Endodermal cell (in vitro differentiated cells): ENCODE measurements at regions not wholly inside any gene's neighbourhood (a gene's known extent, or its start where the extent isn't known, plus 50 kb on each side); places are given as distances from the start of the nearest gene placed in this dataset.

ENCODE experiments used
- DNase-seq: peaks from one replicate; pipeline ENCODE4 v3.0.0-alpha.2; 2017
- H3K27ac ChIP-seq: 2 replicates; pipeline ENCODE4 v1.5.1; 2013; ENCODE audit warnings: mild to moderate bottlenecking, low read depth, low read length, moderate library complexity
- H3K27me3 ChIP-seq: 2 replicates; pipeline ENCODE4 v1.6.1; 2013; ENCODE audit warnings: mild to moderate bottlenecking, low read length, moderate library complexity; ENCODE audit not compliant: insufficient read depth, control insufficient read depth, poor library complexity, severe bottlenecking
- H3K36me3 ChIP-seq: 2 replicates; pipeline ENCODE4 v1.7.0; 2013; ENCODE audit warnings: mild to moderate bottlenecking, low read length, moderate library complexity; ENCODE audit not compliant: control insufficient read depth, insufficient read depth
- H3K4me1 ChIP-seq: one replicate; pipeline ENCODE4 v1.7.0; 2013; ENCODE audit warnings: low read length; ENCODE audit not compliant: control insufficient read depth, insufficient read depth
- H3K4me3 ChIP-seq: 2 replicates; pipeline ENCODE4 v1.5.1; 2013; ENCODE audit warnings: mild to moderate bottlenecking, low read length, moderate library complexity
- H3K9ac ChIP-seq: 2 replicates; pipeline ENCODE4 v1.6.1; 2013; ENCODE audit warnings: mild to moderate bottlenecking, low read length, moderate library complexity; ENCODE audit not compliant: poor library complexity, severe bottlenecking; ENCODE audit errors: extremely low read depth
- H3K9me3 ChIP-seq: 2 replicates; pipeline ENCODE4 v1.6.1; 2013; ENCODE audit warnings: mild to moderate bottlenecking, low read length, moderate library complexity; ENCODE audit not compliant: control insufficient read depth
- H3K27ac Mint-ChIP-seq: 2 replicates; pipeline ENCODE4 v1.8.0; 2020; ENCODE audit warnings: mixed read lengths
- H3K27me3 Mint-ChIP-seq: 2 replicates; pipeline ENCODE4 v1.8.0; 2021; ENCODE audit warnings: mild to moderate bottlenecking, mixed read lengths; ENCODE audit not compliant: insufficient read depth
- H3K36me3 Mint-ChIP-seq: 2 replicates; pipeline ENCODE4 v1.8.0; 2020; ENCODE audit warnings: low read depth, mixed read lengths
- H3K4me1 Mint-ChIP-seq: 2 replicates; pipeline ENCODE4 v1.8.0; 2020; ENCODE audit warnings: mixed read lengths
- H3K4me3 Mint-ChIP-seq: 2 replicates; pipeline ENCODE4 v1.8.0; 2020; ENCODE audit warnings: mild to moderate bottlenecking, moderate library complexity, mixed read lengths
- H3K9me3 Mint-ChIP-seq: 2 replicates; pipeline ENCODE4 v1.8.0; 2020; ENCODE audit warnings: mild to moderate bottlenecking, mixed read lengths
- WGBS, 2 experiments: methylation state at CpG; one replicate each; pipeline versions ENCODE4 v1.1.5 to v1.1.7; 2013; ENCODE audit warnings: missing lambda C conversion rate in 2 of 2, mixed read lengths in 1 of 2; ENCODE audit not compliant: insufficient coverage in 1 of 2, insufficient read length in 1 of 2; 5-methylcytosine and 5-hydroxymethylcytosine counted together
- TF ChIP-seq, protein P1 (sequence below): fragments of 200-600 bp; sonication (generic); conservative IDR thresholded peaks from 2 replicates; pipeline ENCODE4 v1.5.0; 2021; ENCODE audit warnings: antibody characterized with exemption, mild to moderate bottlenecking

GRCh38 chr3:147195887-147196286 is 210.5 kb downstream of the ZIC4 start:
- no peaks in the 10 kb centered on the region for H3K27me3 ChIP-seq
- H3K4me3 Mint-ChIP-seq = no peak overlapping the region
- H3K9ac ChIP-seq = no peak overlapping the region
- no peaks in the 10 kb centered on the region for H3K9me3 Mint-ChIP-seq
- DNase-seq = no peak
- H3K27ac ChIP-seq = no peak overlapping the region
- H3K27me3 Mint-ChIP-seq = no peaks in the 10 kb centered on the region
- no peaks in the 10 kb centered on the region for H3K36me3 Mint-ChIP-seq
- no peaks in the 10 kb centered on the region for H3K36me3 ChIP-seq
- H3K4me1 Mint-ChIP-seq = no peaks in the 10 kb centered on the region
- H3K4me3 ChIP-seq = no peak overlapping the region
- no peak overlapping the region for H3K27ac Mint-ChIP-seq
- peaks cover 3% of the 10 kb centered on the region for H3K9me3 ChIP-seq
- H3K4me1 ChIP-seq = no peaks in the 10 kb centered on the region
- TF ChIP-seq, protein P1, sequence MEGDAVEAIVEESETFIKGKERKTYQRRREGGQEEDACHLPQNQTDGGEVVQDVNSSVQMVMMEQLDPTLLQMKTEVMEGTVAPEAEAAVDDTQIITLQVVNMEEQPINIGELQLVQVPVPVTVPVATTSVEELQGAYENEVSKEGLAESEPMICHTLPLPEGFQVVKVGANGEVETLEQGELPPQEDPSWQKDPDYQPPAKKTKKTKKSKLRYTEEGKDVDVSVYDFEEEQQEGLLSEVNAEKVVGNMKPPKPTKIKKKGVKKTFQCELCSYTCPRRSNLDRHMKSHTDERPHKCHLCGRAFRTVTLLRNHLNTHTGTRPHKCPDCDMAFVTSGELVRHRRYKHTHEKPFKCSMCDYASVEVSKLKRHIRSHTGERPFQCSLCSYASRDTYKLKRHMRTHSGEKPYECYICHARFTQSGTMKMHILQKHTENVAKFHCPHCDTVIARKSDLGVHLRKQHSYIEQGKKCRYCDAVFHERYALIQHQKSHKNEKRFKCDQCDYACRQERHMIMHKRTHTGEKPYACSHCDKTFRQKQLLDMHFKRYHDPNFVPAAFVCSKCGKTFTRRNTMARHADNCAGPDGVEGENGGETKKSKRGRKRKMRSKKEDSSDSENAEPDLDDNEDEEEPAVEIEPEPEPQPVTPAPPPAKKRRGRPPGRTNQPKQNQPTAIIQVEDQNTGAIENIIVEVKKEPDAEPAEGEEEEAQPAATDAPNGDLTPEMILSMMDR = no peak

GRCh38 chr3:147191795-147192385 is 214.5 kb downstream of the ZIC4 start:
- Histone ChIP-seq H3K27ac (no peak overlapping the region), H3K4me1 (no peaks in the 10 kb centered on the region), H3K9ac (no peak overlapping the region), H3K9me3 (peaks cover 6% of the 10 kb centered on the region), H3K27me3 (no peaks in the 10 kb centered on the region), H3K4me3 (no peak overlapping the region), H3K36me3 (no peaks in the 10 kb centered on the region)
- DNase-seq = peak; percentile 81
- Mint-ChIP-seq H3K36me3 (no peaks in the 10 kb centered on the region), H3K4me1 (no peaks in the 10 kb centered on the region), H3K27ac (no peak overlapping the region), H3K9me3 (no peaks in the 10 kb centered on the region), H3K27me3 (no peaks in the 10 kb centered on the region), H3K4me3 (no peak overlapping the region)
- TF ChIP-seq, protein P1 = peak; percentile 88
- 75 to 77% methylated on average over 2 of the region's 2 CpGs for WGBS, 2 experiments

- no peaks in the 10 kb centered on the region for H3K4me1 ChIP-seq
- Mint-ChIP-seq H3K27me3 (no peaks in the 10 kb centered on the region), H3K27ac (no peak overlapping the region), H3K4me3 (no peak overlapping the region), H3K36me3 (no peaks in the 10 kb centered on the region), H3K9me3 (no peaks in the 10 kb centered on the region), H3K4me1 (no peaks in the 10 kb centered on the region)
- H3K4me3 ChIP-seq = no peak overlapping the region
- no peaks in the 10 kb centered on the region for H3K27me3 ChIP-seq
- peaks cover 6% of the 10 kb centered on the region for H3K9me3 ChIP-seq
- TF ChIP-seq, protein P1 = no peak
- H3K36me3 ChIP-seq = no peaks in the 10 kb centered on the region
- 61 to 80% methylated on average over 1 to 3 of the region's 3 CpGs for WGBS, 2 experiments
- no peak overlapping the region for H3K27ac ChIP-seq
- no peak overlapping the region for H3K9ac ChIP-seq
- DNase-seq = no peak
Observed at GRCh38 chr3:147189016-147189415, 217.3 kb downstream of the ZIC4 start.
